Stimulated activated effector memory CD8-positive, alpha-beta T cell treated with anti-CD3 and anti-CD28 coated beads, Interleukin-12 subunit alpha, Interleukin-12 subunit beta, amount 100 ng/mL, for 72 hours (primary cell): ENCODE measurements at regions not wholly inside any gene's neighbourhood (a gene's known extent, or its start where the extent isn't known, plus 50 kb on each side); places are given as distances from the start of the nearest gene placed in this dataset.

ENCODE experiments used
- ATAC-seq: fragments of 150-1000 bp; cut with Tn5 transposase; 2 replicates; pipeline ENCODE4 v1.10.0; 2021
- DNase-seq, 2 donors: peaks; one replicate each; pipeline ENCODE4 v3.0.0; 2021 to 2022; ENCODE audit warnings: low spot score in 2 of 2
- H3K27ac Mint-ChIP-seq: one replicate; pipeline ENCODE4 v1.8.0; 2022; ENCODE audit warnings: mild to moderate bottlenecking, mixed read lengths
- H3K36me3 Mint-ChIP-seq: one replicate; pipeline ENCODE4 v1.8.0; 2022; ENCODE audit warnings: mild to moderate bottlenecking, mixed read lengths
- H3K4me1 Mint-ChIP-seq: one replicate; pipeline ENCODE4 v1.8.0; 2022; ENCODE audit warnings: mixed read lengths
- H3K4me3 Mint-ChIP-seq: one replicate; pipeline ENCODE4 v1.8.0; 2022; ENCODE audit warnings: mild to moderate bottlenecking, mixed read lengths
- H3K9me3 Mint-ChIP-seq: one replicate; pipeline ENCODE4 v1.8.0; 2022; ENCODE audit warnings: mixed read lengths

DNA sequence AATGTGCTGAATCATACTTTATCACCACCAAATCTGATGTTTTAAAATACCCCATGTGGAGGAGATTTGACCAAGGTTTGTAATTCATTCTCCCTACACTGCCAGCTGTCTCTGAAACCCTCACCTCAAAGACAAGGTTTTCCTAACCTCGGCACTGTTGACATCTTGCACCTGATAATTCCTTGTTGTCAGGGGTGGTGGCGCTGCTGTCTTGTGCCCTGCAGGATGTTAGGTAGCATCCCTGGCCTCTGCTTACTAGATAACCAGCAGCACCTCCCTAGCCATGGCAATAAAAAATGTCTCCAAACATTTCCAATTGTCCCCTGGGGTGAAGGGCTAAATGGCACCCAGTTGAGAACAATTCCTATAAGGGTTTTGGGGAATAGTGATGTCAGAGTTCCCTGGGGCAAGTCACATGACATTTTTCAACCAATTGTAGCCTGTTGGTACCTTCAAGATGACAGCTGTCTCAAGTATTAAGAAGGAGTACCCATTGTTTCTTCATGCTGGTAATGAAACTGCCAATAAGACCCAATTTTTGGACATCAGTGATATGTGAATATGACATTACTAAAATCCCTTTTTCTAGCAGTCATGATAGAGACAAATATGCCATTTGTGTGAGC, 160.6 kb upstream of the PLCXD3 start:
- no peak overlapping the region for H3K4me3 Mint-ChIP-seq
- DNase-seq = no peak
- no peaks in the 10 kb centered on the region for H3K36me3 Mint-ChIP-seq
- H3K9me3 Mint-ChIP-seq = peaks cover 4% of the 10 kb centered on the region
- no peaks in the 10 kb centered on the region for H3K4me1 Mint-ChIP-seq
- no peak overlapping the region for H3K27ac Mint-ChIP-seq
- ATAC-seq = no peak

DNA sequence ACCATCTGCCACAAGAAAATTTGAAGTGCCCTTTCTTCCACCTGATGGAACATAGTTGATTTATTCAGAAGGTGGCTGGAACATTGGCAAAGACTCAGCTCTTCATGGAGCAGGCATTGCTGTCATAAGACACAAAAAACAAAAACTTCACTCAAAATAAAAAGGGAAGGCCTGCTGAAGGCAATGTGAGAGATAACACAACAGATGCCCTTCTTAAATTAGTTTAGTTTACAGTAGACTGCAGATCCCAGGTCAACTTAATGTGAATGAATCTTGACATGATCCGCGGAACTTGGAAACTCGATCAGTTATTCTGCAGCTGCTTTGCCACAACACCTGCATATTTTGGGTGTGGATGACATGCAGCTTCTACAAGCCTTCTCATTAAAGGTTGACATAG, 159.8 kb upstream of the PLCXD3 start:
- Mint-ChIP-seq H3K27ac (no peak overlapping the region), H3K9me3 (peaks cover 4% of the 10 kb centered on the region), H3K4me1 (no peaks in the 10 kb centered on the region), H3K4me3 (no peak overlapping the region), H3K36me3 (no peaks in the 10 kb centered on the region)
- ATAC-seq (no peak), DNase-seq (no peak)

GRCh38 chr5:41661254-41661653, 150.9 kb upstream of the PLCXD3 start:
- Mint-ChIP-seq H3K4me3 (no peak overlapping the region), H3K27ac (no peak overlapping the region), H3K36me3 (no peaks in the 10 kb centered on the region), H3K4me1 (no peaks in the 10 kb centered on the region), H3K9me3 (no peaks in the 10 kb centered on the region)
- no peak for DNase-seq
- ATAC-seq = no peak

GRCh38 chr5:41656597-41656996, 146.2 kb upstream of the PLCXD3 start:
- H3K4me3 Mint-ChIP-seq = no peak overlapping the region
- no peaks in the 10 kb centered on the region for H3K36me3 Mint-ChIP-seq
- DNase-seq = no peak
- no peak for ATAC-seq
- no peak overlapping the region for H3K27ac Mint-ChIP-seq
- no peaks in the 10 kb centered on the region for H3K4me1 Mint-ChIP-seq
- H3K9me3 Mint-ChIP-seq = no peaks in the 10 kb centered on the region

DNA sequence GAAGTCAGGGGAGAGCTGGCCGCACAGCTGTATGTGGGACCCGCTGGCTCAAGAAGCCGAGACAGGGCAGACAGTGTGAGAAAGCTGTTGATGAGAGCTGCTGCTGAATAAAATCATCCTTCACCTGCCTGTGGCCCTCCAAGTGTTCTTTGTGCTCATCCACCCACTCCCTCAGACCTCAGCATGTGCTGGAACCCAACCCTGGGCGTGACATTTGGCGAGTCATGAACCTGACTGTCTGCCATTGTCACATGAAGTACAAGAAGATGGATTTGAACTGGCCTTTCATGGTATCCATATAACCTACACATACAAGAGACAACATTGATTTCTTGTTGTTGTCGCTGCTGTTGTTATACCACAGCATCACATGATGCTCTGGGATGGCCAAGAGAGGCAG, 139.7 kb upstream of the PLCXD3 start:
- H3K9me3 Mint-ChIP-seq = no peaks in the 10 kb centered on the region
- ATAC-seq (no peak), DNase-seq (no peak)
- no peaks in the 10 kb centered on the region for H3K4me1 Mint-ChIP-seq
- no peaks in the 10 kb centered on the region for H3K36me3 Mint-ChIP-seq
- no peak overlapping the region for H3K27ac Mint-ChIP-seq
- H3K4me3 Mint-ChIP-seq = no peak overlapping the region

DNA sequence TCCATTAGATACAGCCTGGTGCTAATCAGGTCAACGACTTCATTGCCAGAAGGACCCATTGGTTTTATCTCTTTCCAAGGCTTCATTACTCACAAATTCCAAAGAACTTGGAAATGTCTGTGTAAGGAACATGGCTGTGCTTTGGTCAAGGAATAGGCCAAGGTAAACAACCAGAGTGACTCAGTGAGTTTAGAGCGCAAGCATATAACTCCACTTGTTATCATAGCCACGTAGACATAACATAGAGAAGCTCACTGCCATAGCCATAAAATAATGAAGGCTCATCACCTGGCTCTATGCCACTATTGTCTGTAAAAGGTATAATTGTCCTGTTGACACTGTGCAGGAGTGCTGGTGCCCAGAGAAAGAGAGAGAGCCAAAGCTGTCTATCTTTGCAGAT, 139.3 kb upstream of the PLCXD3 start:
- DNase-seq = no peak
- Mint-ChIP-seq H3K27ac (no peak overlapping the region), H3K36me3 (no peaks in the 10 kb centered on the region), H3K4me3 (no peak overlapping the region), H3K9me3 (no peaks in the 10 kb centered on the region), H3K4me1 (no peaks in the 10 kb centered on the region)
- no peak for ATAC-seq

DNA sequence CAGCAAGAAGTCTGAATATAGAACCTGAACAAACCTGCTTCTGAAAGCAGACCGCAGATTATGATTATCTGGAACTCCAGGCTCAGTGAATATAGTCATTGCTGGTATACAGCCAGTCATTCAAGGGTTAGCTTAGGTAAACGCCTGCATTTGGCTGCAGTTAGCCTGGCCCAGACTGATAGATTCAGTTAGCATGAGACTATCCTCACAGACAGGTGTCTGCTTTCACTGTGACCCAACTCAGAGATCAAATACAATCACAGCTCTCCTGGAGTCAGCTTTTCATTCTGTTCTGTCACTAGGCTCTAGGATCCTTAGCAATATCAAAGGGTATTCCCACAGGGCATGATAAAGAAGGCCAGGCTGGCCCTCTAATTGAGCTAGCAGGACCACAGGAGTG, 138.6 kb upstream of the PLCXD3 start:
- no peaks in the 10 kb centered on the region for H3K9me3 Mint-ChIP-seq
- DNase-seq = no peak
- H3K4me1 Mint-ChIP-seq = no peaks in the 10 kb centered on the region
- no peaks in the 10 kb centered on the region for H3K36me3 Mint-ChIP-seq
- H3K4me3 Mint-ChIP-seq = no peak overlapping the region
- no peak overlapping the region for H3K27ac Mint-ChIP-seq
- peak; percentile 22 for ATAC-seq

DNA sequence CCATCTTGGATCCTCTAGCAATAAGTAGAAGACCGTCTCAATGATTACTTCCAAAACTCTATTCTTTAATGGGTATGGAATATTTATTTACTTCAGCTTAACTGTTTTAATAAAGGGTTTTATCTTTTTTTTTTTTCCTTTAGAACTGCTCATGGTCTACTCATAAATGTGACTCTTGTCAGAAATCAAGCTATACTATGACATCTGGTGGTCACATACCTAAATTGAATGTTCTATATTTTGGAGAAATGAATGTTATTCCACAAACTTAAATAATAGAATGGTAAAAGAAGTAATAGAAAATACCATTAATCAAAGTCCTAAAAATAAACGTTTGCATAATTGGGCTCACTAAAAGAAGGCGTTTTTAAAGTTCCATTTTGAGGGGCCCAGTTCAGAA, 131.2 kb upstream of the PLCXD3 start:
- Mint-ChIP-seq H3K9me3 (peaks cover 4% of the 10 kb centered on the region), H3K4me3 (no peak overlapping the region)

GRCh38 chr5:41638685-41639084, 128.3 kb upstream of the PLCXD3 start:
- Mint-ChIP-seq H3K36me3 (no peaks in the 10 kb centered on the region), H3K9me3 (peaks cover 4% of the 10 kb centered on the region), H3K27ac (no peak overlapping the region), H3K4me1 (no peaks in the 10 kb centered on the region), H3K4me3 (no peak overlapping the region)
- ATAC-seq (no peak), DNase-seq (no peak)

More for the DNA sequence above, 131.2 kb upstream of the PLCXD3 start:
- Mint-ChIP-seq H3K27ac (no peak overlapping the region), H3K4me1 (no peaks in the 10 kb centered on the region), H3K36me3 (no peaks in the 10 kb centered on the region)
- DNase-seq (no peak), ATAC-seq (no peak)

GRCh38 chr5:41637869-41638268, 127.5 kb upstream of the PLCXD3 start:
- DNase-seq = no peak
- no peak for ATAC-seq
- Mint-ChIP-seq H3K4me3 (no peak overlapping the region), H3K27ac (no peak overlapping the region), H3K4me1 (no peaks in the 10 kb centered on the region), H3K36me3 (no peaks in the 10 kb centered on the region), H3K9me3 (peaks cover 4% of the 10 kb centered on the region)

DNA sequence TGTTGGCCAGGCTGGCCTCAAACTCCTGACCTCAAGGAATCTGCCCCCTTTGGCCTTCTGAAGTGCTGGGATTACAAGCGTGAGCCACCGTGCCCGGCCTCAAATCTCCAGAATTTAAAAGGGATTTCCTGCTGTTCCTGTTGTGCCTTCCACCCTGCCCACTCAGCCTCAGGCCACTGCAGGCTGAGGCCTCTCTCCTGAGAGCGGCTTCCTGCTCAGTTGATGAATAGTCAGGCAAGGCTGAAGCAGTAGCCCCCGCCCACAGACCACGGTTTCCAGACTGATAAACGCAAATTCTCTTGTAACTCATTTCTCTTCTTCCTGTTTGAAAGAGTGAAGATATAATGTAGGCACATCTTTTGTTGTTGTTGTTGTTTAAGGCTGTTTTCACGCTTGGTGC, 127.0 kb upstream of the PLCXD3 start:
- ATAC-seq = no peak
- DNase-seq = no peak
- Mint-ChIP-seq H3K36me3 (no peaks in the 10 kb centered on the region), H3K9me3 (peaks cover under 1% of the 10 kb centered on the region), H3K27ac (no peak overlapping the region), H3K4me1 (no peaks in the 10 kb centered on the region), H3K4me3 (no peak overlapping the region)

DNA sequence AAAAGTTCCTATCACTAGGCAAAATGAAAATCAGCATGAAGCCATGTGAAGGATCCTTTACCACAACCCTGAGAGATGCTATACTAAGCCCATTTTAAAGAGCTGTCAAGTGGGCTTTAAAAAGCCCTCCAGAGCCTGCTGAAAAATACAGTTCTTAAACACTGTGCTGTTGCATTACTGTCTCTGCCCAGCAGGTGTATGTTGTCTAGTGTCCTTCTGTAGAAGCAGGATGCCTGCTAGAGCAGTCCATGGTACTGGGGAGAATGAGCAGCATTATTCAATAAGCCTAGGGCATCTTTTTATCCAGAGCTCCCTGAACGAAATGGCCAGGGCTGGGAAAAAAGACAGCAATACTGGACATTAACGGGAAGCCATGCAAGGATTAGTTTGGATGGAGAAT, 126.2 kb upstream of the PLCXD3 start:
- Mint-ChIP-seq H3K9me3 (no peaks in the 10 kb centered on the region), H3K27ac (no peak overlapping the region), H3K4me1 (no peaks in the 10 kb centered on the region), H3K36me3 (no peaks in the 10 kb centered on the region), H3K4me3 (no peak overlapping the region)
- ATAC-seq (peak; percentile 34), DNase-seq (no peak)

- no peak overlapping the region for H3K4me3 Mint-ChIP-seq
- no peaks in the 10 kb centered on the region for H3K36me3 Mint-ChIP-seq
Measured at GRCh38 chr5:41629897-41630296, 119.5 kb upstream of the PLCXD3 start.

DNA sequence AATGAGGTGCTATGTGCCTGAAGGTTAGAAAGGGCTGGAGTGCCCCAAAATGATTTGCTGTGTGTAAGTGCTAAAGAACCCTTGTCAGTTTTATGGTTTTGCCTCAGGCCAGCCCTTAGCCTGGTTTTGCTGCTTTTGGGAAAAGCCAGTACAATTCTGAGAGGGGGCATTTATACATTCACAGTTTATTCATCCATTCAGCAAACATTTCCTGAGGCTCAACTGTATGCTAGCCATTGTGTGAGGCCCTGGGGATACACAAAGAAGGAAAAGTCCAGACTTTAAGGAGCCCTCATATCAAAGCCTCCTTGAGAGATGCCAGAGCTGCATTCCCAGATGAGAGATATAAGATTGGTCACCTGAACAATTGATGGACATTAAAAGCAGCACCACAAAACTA, 115.2 kb upstream of the PLCXD3 start:
- Mint-ChIP-seq H3K36me3 (no peaks in the 10 kb centered on the region), H3K4me1 (no peaks in the 10 kb centered on the region), H3K4me3 (no peak overlapping the region), H3K27ac (no peak overlapping the region), H3K9me3 (peaks cover 2% of the 10 kb centered on the region)
- DNase-seq (no peak), ATAC-seq (no peak)

More at GRCh38 chr5:41629897-41630296, 119.5 kb upstream of the PLCXD3 start:
- peaks cover 2% of the 10 kb centered on the region for H3K9me3 Mint-ChIP-seq
- no peaks in the 10 kb centered on the region for H3K4me1 Mint-ChIP-seq
- H3K27ac Mint-ChIP-seq = no peak overlapping the region
- DNase-seq (no peak), ATAC-seq (no peak)

DNA sequence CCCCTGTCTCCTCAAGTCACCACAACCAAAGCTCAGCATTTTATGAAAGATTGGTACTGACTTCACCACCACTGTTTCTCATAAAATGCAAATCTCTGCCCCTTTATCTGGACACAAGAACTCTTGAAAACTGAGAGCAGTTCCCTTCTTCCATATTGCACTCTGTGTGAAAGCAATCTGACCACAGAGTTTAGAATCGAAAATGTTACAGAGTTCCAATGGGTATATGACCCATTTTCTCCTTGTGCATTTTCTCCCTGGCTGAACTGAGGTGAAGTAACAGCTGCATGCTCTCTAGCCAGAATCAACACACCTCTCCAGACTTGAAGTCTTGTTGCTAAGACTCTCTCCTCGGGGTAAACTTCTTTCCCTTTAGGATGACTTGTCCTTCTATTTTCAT, 111.0 kb upstream of the PLCXD3 start:
- peaks cover 2% of the 10 kb centered on the region for H3K9me3 Mint-ChIP-seq
- no peaks in the 10 kb centered on the region for H3K36me3 Mint-ChIP-seq
- DNase-seq (no peak), ATAC-seq (no peak)
- H3K4me1 Mint-ChIP-seq = no peaks in the 10 kb centered on the region
- no peak overlapping the region for H3K27ac Mint-ChIP-seq
- no peak overlapping the region for H3K4me3 Mint-ChIP-seq

DNA sequence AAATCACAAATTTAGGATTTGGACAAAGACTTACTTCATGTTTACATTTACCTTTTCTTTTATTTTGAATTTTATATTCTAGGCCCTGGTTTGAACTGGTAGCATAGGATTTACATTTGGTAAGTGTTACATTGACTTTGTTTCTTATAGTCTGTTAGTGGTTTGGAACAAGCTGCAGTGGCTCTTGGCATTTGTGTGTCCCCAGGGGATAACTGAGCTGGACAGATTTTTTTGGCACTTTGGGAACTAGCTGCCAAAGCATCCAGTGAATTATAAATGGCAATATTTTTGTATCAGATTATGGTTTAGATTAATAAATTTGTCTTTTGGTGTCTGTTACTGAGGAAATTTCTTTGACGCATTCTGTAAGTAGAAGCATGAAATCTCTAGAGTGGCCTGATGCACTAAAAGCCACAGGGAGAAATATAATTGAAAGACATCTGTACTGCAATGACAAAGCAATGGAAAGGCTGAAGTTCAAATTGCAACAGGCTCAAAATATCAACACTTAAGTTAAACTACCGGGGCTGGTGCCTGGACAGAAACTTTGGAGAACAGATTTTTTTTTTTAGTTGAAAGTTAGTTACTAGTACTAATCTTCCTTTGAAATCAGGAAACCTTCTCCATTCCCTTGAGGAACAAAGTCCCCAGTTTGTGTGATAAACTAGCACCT, 107.6 kb upstream of the PLCXD3 start:
- Mint-ChIP-seq H3K4me3 (no peak overlapping the region), H3K4me1 (no peaks in the 10 kb centered on the region), H3K27ac (no peak overlapping the region), H3K36me3 (no peaks in the 10 kb centered on the region), H3K9me3 (no peaks in the 10 kb centered on the region)
- ATAC-seq (no peak), DNase-seq (no peak)
